SK-N-SH (cell line): ENCODE measurements at regions not wholly inside any gene's neighbourhood (a gene's known extent, or its start where the extent isn't known, plus 50 kb on each side); places are given as distances from the start of the nearest gene placed in this dataset.
"Not testable (repeated sequence)": the region's sequence is repeated elsewhere in the genome, so short reads cannot be mapped to it uniquely, and the experiment has no call there.

ENCODE experiments used
- CTCF ChIA-PET: fragments of 300-600, 350-600 bp; formaldehyde crosslinking; extraction: SDS; loops from one replicate; lab custom pipeline; 2021; lab: Yijun Ruan, JAX
- POLR2A ChIA-PET: fragments of 350-600 bp; sonication (Branson Sonifier 250); formaldehyde crosslinking; extraction: SDS; loops from one replicate; lab custom pipeline; 2020; ENCODE audit warnings: antibody characterized with exemption, inconsistent platforms; lab: Yijun Ruan, JAX
- DNase-seq: peaks from one replicate; pipeline ENCODE4 v3.0.0; 2012
- H2AFZ ChIP-seq: fragments of 200-600 bp; sonication (generic); 2 replicates; pipeline ENCODE4 v1.8.1; 2016; ENCODE audit warnings: antibody characterized with exemption, mild to moderate bottlenecking, low read depth
- H3F3A ChIP-seq: fragments of 200-600 bp; sonication (generic); replicated peaks from 2 replicates; pipeline ENCODE3; 2016; ENCODE audit warnings: antibody characterized with exemption, mild to moderate bottlenecking; ENCODE audit not compliant: insufficient read depth
- H3K27ac ChIP-seq, 2 experiments: fragments of 200-500 bp in 1 of 2; fragments of 200-600 bp in 1 of 2; sonication (Bioruptor generic) in 1 of 2; sonication (generic), shearing (Covaris generic) in 1 of 2; 2 replicates each; pipeline versions ENCODE4 v1.5.1 to v1.6.1; 2014 to 2016; ENCODE audit warnings: low read depth in 2 of 2, inconsistent platforms in 1 of 2, low read length in 1 of 2, mild to moderate bottlenecking in 1 of 2, mixed read lengths in 1 of 2
- H3K27me3 ChIP-seq: fragments of 200-600 bp; sonication (generic), shearing (Covaris generic); 2 replicates; pipeline ENCODE4 v1.6.1; 2016; ENCODE audit warnings: mixed run types; ENCODE audit not compliant: insufficient read depth
- H3K36me3 ChIP-seq, 2 experiments: fragments of 200-500 bp in 1 of 2; fragments of 200-600 bp in 1 of 2; sonication (Bioruptor generic) in 1 of 2; sonication (generic) in 1 of 2; replicated peaks in 1 of 2; 2 replicates each; pipeline versions ENCODE3 to v1.5.1; 2014 to 2016; ENCODE audit warnings: low read length in 1 of 2, mild to moderate bottlenecking in 1 of 2; ENCODE audit not compliant: insufficient read depth in 2 of 2, control insufficient read depth in 1 of 2
- H3K4me1 ChIP-seq, 2 experiments: fragments of 200-500 bp in 1 of 2; fragments of 200-600 bp in 1 of 2; sonication (Bioruptor generic) in 1 of 2; sonication (generic), shearing (Covaris generic) in 1 of 2; 2 replicates each; pipeline versions ENCODE4 v1.5.1 to v1.6.1; 2014 to 2016; ENCODE audit warnings: low read depth in 1 of 2, low read length in 1 of 2, mixed run types in 1 of 2; ENCODE audit not compliant: insufficient read depth in 2 of 2, control insufficient read depth in 1 of 2
- H3K4me2 ChIP-seq: fragments of 200-600 bp; sonication (generic), shearing (Covaris generic); 2 replicates; pipeline ENCODE4 v1.6.1; 2017; ENCODE audit warnings: mixed run types
- H3K4me3 ChIP-seq, 2 experiments: fragments of 200-500 bp in 1 of 2; fragments of 200-600 bp in 1 of 2; sonication (Bioruptor generic) in 1 of 2; sonication (generic), shearing (Covaris generic) in 1 of 2; 2 replicates each; pipeline versions ENCODE4 v1.5.1 to v1.8.1; 2014 to 2016; ENCODE audit warnings: low read depth in 2 of 2, inconsistent platforms in 1 of 2, low read length in 1 of 2, mild to moderate bottlenecking in 1 of 2, mixed read lengths in 1 of 2, moderate library complexity in 1 of 2
- H3K79me2 ChIP-seq: fragments of 200-600 bp; sonication (generic); 2 replicates; pipeline ENCODE4 v1.8.1; 2017; ENCODE audit warnings: mild to moderate bottlenecking; ENCODE audit not compliant: insufficient read depth
- H3K9ac ChIP-seq: fragments of 200-600 bp; sonication (generic); 2 replicates; pipeline ENCODE4 v1.6.1; 2017; ENCODE audit warnings: mixed run types
- H3K9me2 ChIP-seq: fragments of 200-600 bp; sonication (generic); 2 replicates; pipeline ENCODE4 v1.6.1; 2017; ENCODE audit warnings: mixed run types
- H3K9me3 ChIP-seq: fragments of 200-600 bp; sonication (generic); 2 replicates; pipeline ENCODE4 v1.6.1; 2017; ENCODE audit warnings: mixed run types, mild to moderate bottlenecking, moderate library complexity
- H4K20me1 ChIP-seq: fragments of 200-600 bp; sonication (generic); 2 replicates; pipeline ENCODE4 v1.6.1; 2017; ENCODE audit warnings: mild to moderate bottlenecking, mixed run types; ENCODE audit not compliant: insufficient read depth
- TEAD4 ChIP-seq: IDR thresholded peaks from 2 replicates; pipeline ENCODE4 v1.4.0; 2012; ENCODE audit warnings: mild to moderate bottlenecking, borderline replicate concordance; ENCODE audit not compliant: insufficient read depth
- WGBS: methylation state at CpG from one replicate; pipeline ENCODE4 v1.1.6; 2017; ENCODE audit warnings: low lambda C conversion rate; 5-methylcytosine and 5-hydroxymethylcytosine counted together
- TF ChIP-seq, protein P1 (sequence below): fragments of 150-350 bp; IDR thresholded peaks from 2 replicates; pipeline ENCODE4 v1.6.1; 2017; ENCODE audit warnings: antibody characterized with exemption, low read length, low read depth, borderline replicate concordance
- TF ChIP-seq, protein P2 (sequence below): IDR thresholded peaks from 2 replicates; pipeline ENCODE4 v1.4.0; 2012; ENCODE audit warnings: low read depth, borderline replicate concordance
- TF ChIP-seq, protein P3 (sequence below): fragments of 200-600 bp; sonication (generic); IDR thresholded peaks from 2 replicates; pipeline ENCODE4 v1.6.1; 2017; ENCODE audit warnings: antibody characterized with exemption, mild to moderate bottlenecking, moderate library complexity

DNA sequence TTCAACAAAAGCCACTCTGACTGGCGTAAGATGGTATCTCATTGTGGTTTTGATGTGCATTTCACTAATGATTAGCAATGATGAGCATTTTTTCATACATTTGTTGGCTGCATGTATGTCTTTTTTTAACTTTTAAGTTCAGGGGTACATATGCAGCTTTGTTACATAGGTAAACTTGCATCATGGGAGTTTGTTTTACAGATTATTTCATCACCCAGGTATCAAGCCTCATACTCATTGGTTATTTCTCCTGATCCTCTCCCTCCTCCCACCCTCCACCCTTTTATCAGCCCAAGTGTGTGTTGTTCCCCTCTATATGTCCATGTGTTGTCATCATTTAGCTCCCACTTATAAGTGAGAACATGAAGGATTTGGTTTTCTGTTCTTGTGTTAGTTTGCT, 154.1 kb upstream of the POGK start:
- H3K79me2 ChIP-seq = no peaks in the 10 kb centered on the region
- H3K36me3 ChIP-seq = no peaks in the 10 kb centered on the region
- H3K4me1 ChIP-seq = no peaks in the 10 kb centered on the region
- ChIA-PET POLR2A (no interaction called here), CTCF (no interaction called here)
- no peak overlapping the region for H3K27ac ChIP-seq
- no peaks in the 10 kb centered on the region for H3K9me2 ChIP-seq
- H3F3A ChIP-seq = no peaks in the 10 kb centered on the region
- no peak for DNase-seq
- TF ChIP-seq TEAD4 = no peak
- TF ChIP-seq, protein P1, sequence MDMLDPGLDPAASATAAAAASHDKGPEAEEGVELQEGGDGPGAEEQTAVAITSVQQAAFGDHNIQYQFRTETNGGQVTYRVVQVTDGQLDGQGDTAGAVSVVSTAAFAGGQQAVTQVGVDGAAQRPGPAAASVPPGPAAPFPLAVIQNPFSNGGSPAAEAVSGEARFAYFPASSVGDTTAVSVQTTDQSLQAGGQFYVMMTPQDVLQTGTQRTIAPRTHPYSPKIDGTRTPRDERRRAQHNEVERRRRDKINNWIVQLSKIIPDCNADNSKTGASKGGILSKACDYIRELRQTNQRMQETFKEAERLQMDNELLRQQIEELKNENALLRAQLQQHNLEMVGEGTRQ = no peak
- TF ChIP-seq, protein P2, sequence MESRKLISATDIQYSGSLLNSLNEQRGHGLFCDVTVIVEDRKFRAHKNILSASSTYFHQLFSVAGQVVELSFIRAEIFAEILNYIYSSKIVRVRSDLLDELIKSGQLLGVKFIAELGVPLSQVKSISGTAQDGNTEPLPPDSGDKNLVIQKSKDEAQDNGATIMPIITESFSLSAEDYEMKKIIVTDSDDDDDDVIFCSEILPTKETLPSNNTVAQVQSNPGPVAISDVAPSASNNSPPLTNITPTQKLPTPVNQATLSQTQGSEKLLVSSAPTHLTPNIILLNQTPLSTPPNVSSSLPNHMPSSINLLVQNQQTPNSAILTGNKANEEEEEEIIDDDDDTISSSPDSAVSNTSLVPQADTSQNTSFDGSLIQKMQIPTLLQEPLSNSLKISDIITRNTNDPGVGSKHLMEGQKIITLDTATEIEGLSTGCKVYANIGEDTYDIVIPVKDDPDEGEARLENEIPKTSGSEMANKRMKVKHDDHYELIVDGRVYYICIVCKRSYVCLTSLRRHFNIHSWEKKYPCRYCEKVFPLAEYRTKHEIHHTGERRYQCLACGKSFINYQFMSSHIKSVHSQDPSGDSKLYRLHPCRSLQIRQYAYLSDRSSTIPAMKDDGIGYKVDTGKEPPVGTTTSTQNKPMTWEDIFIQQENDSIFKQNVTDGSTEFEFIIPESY = no peak
- TF ChIP-seq, protein P3, sequence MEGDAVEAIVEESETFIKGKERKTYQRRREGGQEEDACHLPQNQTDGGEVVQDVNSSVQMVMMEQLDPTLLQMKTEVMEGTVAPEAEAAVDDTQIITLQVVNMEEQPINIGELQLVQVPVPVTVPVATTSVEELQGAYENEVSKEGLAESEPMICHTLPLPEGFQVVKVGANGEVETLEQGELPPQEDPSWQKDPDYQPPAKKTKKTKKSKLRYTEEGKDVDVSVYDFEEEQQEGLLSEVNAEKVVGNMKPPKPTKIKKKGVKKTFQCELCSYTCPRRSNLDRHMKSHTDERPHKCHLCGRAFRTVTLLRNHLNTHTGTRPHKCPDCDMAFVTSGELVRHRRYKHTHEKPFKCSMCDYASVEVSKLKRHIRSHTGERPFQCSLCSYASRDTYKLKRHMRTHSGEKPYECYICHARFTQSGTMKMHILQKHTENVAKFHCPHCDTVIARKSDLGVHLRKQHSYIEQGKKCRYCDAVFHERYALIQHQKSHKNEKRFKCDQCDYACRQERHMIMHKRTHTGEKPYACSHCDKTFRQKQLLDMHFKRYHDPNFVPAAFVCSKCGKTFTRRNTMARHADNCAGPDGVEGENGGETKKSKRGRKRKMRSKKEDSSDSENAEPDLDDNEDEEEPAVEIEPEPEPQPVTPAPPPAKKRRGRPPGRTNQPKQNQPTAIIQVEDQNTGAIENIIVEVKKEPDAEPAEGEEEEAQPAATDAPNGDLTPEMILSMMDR = no peak
- 0% methylated on average over 1 of the region's 1 CpG for WGBS
- no peak overlapping the region for H3K9ac ChIP-seq
- H3K4me3 ChIP-seq = no peak overlapping the region
- H2AFZ ChIP-seq = no peak overlapping the region
- H3K27me3 ChIP-seq = no peaks in the 10 kb centered on the region
- H3K9me3 ChIP-seq = no peaks in the 10 kb centered on the region
- H4K20me1 ChIP-seq = no peaks in the 10 kb centered on the region
- no peak overlapping the region for H3K4me2 ChIP-seq

DNA sequence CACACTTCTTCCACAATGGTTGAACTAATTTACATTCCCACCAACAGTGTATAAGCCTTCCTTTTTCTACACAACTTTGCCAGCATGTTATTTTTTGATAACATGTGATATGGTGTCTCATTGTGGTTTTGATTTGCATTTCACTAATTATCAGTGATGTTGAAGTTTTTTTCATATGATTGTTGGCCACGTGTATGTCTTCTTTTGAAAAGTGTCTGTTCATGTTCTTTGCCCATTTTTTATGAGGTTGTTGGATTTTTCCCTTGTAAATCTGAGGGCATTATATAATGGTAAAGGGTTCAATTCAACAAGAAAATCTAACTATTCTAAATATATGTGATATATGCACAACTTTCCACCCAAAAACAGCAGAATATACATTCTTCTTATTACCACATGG, 153.4 kb upstream of the POGK start:
- H2AFZ ChIP-seq, DNase-seq, H3K4me1 ChIP-seq, H4K20me1 ChIP-seq, H3K27ac ChIP-seq, H3K4me3 ChIP-seq, H3K27me3 ChIP-seq, H3K79me2 ChIP-seq, H3K36me3 ChIP-seq, POLR2A ChIA-PET, CTCF ChIA-PET, H3K9ac ChIP-seq, H3K4me2 ChIP-seq, H3K9me2 ChIP-seq, H3K9me3 ChIP-seq, H3F3A ChIP-seq: not testable (repeated sequence)
- WGBS = 0% methylated on average over 1 of the region's 1 CpG

DNA sequence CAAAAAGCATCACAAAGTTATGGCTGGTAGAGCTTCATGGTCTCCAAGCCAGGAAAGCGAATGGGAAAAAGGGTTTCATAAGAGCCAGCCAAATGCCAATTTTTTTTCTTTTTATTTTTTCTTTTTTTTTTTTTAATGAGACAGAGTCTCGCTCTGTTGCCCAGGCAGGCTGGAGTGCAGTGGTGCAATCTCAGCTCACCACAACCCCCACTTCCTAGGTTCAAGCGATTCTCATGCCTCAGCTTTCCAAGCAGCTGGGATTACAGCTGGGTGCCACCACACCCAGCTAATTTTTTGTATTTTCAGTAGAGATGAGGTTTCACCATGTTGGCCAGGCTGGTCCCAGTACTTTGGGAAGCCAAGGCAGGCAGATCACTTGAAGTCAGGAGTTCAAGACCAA, 148.7 kb upstream of the POGK start:
- H2AFZ ChIP-seq, H3K79me2 ChIP-seq, H3K4me2 ChIP-seq, H3K4me3 ChIP-seq, H3K36me3 ChIP-seq, H3F3A ChIP-seq, H4K20me1 ChIP-seq, H3K9me3 ChIP-seq, H3K9ac ChIP-seq, DNase-seq, H3K4me1 ChIP-seq, CTCF ChIA-PET, H3K9me2 ChIP-seq, H3K27ac ChIP-seq, H3K27me3 ChIP-seq: not testable (repeated sequence)
- WGBS = under 1% methylated on average over 3 of the region's 3 CpGs
- POLR2A ChIA-PET = interaction anchor here (0.6 kb wide), 1 partner anchor 1013 kb away, joined by 3 read pairs; no protein-coding TSS in a partner anchor
